ENCODE measurements at regions not wholly inside any gene's neighbourhood (a gene's known extent, or its start where the extent isn't known, plus 50 kb on each side); places are given as distances from the start of the nearest gene placed in this dataset.

GRCh38 chr12:132436791-132437251 is 53.1 kb upstream of the FBRSL1 start:
- TF ChIP-seq TAF1 (IDR thresholded peaks at IDR 0.05; ENCODE audit: borderline replicate concordance, insufficient read depth, low read length) (no peak), POLR2AphosphoS5 (IDR thresholded peaks at IDR 0.05; ENCODE audit: low read depth, low read length) (no peak), SIN3A (IDR thresholded peaks at IDR 0.05; ENCODE audit: borderline replicate concordance, insufficient read depth, low read length) (no peak), REST (IDR thresholded peaks at IDR 0.05; ENCODE audit: insufficient read depth in 1 of 2, low read depth in 2 of 2, low read length in 2 of 2) (no peak), FOXP2 (optimal IDR thresholded peaks at IDR 0.05; ENCODE audit: borderline replicate concordance, extremely low read depth, extremely low read length, insufficient read depth) (no peak)

- TF ChIP-seq SIN3A (IDR thresholded peaks at IDR 0.05; ENCODE audit: borderline replicate concordance, insufficient read depth, low read length) (no peak), FOXP2 (optimal IDR thresholded peaks at IDR 0.05; ENCODE audit: borderline replicate concordance, extremely low read depth, extremely low read length, insufficient read depth) (no peak), REST (IDR thresholded peaks at IDR 0.05; ENCODE audit: insufficient read depth in 1 of 2, low read depth in 2 of 2, low read length in 2 of 2) (no peak), POLR2AphosphoS5 (IDR thresholded peaks at IDR 0.05; ENCODE audit: low read depth, low read length) (no peak), TAF1 (IDR thresholded peaks at IDR 0.05; ENCODE audit: borderline replicate concordance, insufficient read depth, low read length) (no peak)
Measured at GRCh38 chr12:132435486-132436187, 54.3 kb upstream of the FBRSL1 start.

- no peak for TF ChIP-seq REST (IDR thresholded peaks at IDR 0.05; ENCODE audit: insufficient read depth in 1 of 2, low read depth in 2 of 2, low read length in 2 of 2)
- TF ChIP-seq POLR2AphosphoS5 (IDR thresholded peaks at IDR 0.05; ENCODE audit: low read depth, low read length): no peak
- no peak for TF ChIP-seq FOXP2 (optimal IDR thresholded peaks at IDR 0.05; ENCODE audit: borderline replicate concordance, extremely low read depth, extremely low read length, insufficient read depth)
- no peak for TF ChIP-seq TAF1 (IDR thresholded peaks at IDR 0.05; ENCODE audit: borderline replicate concordance, insufficient read depth, low read length)
- TF ChIP-seq SIN3A (IDR thresholded peaks at IDR 0.05; ENCODE audit: borderline replicate concordance, insufficient read depth, low read length): no peak
Measured at GRCh38 chr12:132433641-132434395, 56.1 kb upstream of the FBRSL1 start.

- TF ChIP-seq POLR2AphosphoS5 (IDR thresholded peaks at IDR 0.05; ENCODE audit: low read depth, low read length) (no peak), SIN3A (IDR thresholded peaks at IDR 0.05; ENCODE audit: borderline replicate concordance, insufficient read depth, low read length) (no peak), REST (IDR thresholded peaks at IDR 0.05; ENCODE audit: insufficient read depth in 1 of 2, low read depth in 2 of 2, low read length in 2 of 2) (no peak), TAF1 (IDR thresholded peaks at IDR 0.05; ENCODE audit: borderline replicate concordance, insufficient read depth, low read length) (no peak), FOXP2 (optimal IDR thresholded peaks at IDR 0.05; ENCODE audit: borderline replicate concordance, extremely low read depth, extremely low read length, insufficient read depth) (no peak)
Measured at GRCh38 chr12:132432721-132433577, 57.0 kb upstream of the FBRSL1 start.
